HG03045 (cell line): ENCODE measurements at regions not wholly inside any gene's neighbourhood (a gene's known extent, or its start where the extent isn't known, plus 50 kb on each side); places are given as distances from the start of the nearest gene placed in this dataset.
"Not testable (repeated sequence)": the region's sequence is repeated elsewhere in the genome, so short reads cannot be mapped to it uniquely, and the experiment has no call there.

ENCODE experiments used
- ATAC-seq: cut with Tn5 transposase; IDR thresholded peaks from one replicate; pipeline ENCODE4 v1.9.1; 2021; ENCODE audit warnings: mild to moderate bottlenecking, moderate library complexity; ENCODE audit not compliant: unreplicated experiment

DNA sequence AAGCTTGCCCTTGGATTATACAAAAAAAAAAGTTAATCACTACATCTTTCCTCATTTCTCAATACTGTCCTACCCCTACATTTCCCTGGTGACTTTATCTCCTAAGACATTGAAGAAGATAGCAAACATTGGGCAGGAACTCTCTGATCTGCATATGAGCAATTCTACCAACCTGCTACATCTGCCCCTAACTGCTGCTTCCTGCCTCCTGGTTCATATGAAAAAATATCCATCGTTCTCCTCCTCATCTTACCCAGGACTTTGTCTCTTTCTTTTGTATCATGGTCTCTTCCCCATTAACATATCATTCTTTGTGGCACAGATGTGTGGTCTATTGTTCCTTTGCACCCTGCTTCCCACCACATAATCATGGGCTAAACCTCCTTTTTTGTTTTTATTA, 139.7 kb upstream of the PCGF5 start:
- ATAC-seq = no peak

- ATAC-seq = no peak
Measured at GRCh38 chr10:91082447-91082846, 138.0 kb upstream of the PCGF5 start.

GRCh38 chr10:91088300-91089140, 131.9 kb upstream of the PCGF5 start:
- no peak for ATAC-seq

GRCh38 chr10:91090761-91091529, 129.5 kb upstream of the PCGF5 start:
- no peak for ATAC-seq

- ATAC-seq = no peak
Measured at GRCh38 chr10:91091780-91092179, 128.7 kb upstream of the PCGF5 start.

GRCh38 chr10:91096274-91096673, 124.2 kb upstream of the PCGF5 start:
- ATAC-seq = no peak

DNA sequence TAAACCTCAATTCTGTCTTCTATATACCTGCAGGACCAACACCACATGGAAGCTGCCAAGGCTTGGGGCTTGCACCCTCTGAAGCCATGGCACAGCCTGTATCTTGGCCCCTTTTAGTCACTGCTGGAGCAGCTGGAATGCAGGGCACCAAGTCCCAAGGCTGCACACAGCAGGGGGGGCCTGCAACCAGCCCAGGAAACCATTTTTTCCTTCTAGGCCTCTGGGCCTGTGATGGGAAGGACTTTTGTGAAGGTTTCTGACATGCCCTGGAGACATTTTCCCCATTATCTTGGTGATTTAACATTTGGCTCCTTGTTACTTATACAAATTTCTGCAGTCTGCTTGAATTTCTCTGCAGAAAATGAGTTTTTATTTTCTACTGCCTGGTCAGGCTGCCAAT, 123.2 kb upstream of the PCGF5 start:
- ATAC-seq = no peak

GRCh38 chr10:91098021-91098420, 122.4 kb upstream of the PCGF5 start:
- not testable (repeated sequence) for ATAC-seq

DNA sequence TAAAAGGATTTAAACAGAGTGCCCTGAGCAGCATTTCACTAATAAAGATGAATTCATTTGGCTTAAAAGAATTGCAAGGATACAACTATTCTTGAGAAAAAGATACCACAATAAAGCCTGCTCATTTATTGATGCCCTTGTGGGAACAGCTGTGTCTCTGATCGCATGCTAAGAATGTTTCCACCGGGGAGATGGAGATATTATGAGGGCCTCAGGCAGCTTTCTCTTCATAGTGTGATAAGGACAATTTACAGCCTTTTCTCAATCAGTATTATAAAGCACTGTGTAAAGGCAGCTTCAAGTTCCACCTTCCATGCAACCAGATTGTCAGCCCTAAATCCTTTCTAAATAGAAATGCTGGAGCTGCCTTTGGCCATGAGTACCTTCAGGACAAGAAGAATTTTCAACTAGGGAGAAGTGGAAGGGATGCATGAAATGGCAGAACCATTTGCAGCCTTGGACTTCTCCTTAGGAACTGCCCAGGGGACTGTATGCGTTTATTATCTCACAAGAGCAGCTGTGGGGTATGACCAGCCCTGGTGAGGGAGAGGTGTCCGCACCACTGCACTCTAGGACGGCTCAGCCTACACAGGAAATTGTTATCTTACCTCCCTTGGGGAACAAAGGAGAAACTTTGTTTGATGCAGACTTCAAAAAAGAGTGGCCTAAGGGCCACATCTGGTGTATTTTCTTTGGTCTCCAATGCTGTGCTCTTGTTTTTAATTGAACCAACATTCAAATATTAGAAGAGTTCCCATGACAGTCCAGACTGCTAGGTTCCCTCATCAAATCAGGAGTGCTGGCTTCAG, 116.9 kb upstream of the PCGF5 start:
- no peak for ATAC-seq

DNA sequence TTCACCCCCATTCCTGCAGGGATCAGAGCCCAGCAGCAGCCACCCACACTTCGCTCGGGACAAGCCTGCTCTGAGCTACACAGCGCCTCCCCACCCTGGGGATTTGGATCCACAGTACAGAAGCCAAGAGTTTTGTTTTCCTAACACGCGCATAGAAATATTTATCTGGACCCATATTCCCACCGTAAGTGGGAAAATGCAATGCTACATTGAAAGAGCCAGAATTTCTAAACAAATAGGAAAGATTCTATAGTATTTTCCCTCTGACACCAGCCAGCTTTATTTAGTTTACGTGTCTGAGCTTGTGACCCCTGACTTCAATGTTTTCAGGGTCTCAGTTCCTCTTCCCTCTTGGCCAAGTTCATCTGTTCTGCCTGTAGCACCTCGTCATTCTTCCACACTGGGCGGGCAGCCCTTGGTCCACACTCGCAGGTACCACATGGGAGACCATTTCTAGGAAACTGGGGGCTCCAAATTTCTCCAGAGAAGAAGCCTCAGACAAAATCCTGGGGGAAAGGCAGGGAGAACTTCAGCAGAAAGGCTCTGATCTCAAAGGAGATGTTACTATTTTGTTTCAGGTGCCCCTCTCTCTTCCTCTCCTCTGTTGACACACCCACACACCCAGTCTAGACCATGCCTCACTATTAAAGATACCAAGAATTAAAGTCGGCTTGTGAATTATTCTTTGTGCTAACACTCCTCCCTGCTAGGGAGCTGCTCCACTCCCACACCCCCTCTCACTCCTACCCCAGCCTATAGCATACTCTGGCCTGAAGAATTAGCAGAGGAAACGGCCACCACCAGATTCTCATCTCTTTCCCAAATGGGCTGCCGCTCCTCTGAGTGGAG, 116.0 kb upstream of the PCGF5 start:
- no peak for ATAC-seq

GRCh38 chr10:91105269-91105668, 115.2 kb upstream of the PCGF5 start:
- ATAC-seq = no peak

DNA sequence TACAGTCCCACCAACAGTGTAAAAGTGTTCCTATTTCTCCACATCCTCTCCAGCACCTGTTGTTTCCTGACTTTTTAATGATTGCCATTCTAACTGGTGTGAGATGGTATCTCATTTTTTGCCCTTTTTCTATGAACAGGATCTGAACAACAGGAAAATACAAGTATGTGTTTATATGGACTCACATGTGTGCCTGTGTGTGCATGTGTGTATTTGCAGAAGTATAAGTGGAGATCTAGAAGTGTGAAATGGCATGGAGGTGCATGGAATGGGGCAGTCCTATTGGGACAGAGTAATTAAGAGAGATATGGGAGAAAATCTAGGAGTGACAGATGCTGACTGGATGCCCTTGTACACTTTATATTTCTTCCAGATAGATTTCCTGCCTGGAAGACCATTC, 111.6 kb upstream of the PCGF5 start:
- ATAC-seq = no peak

DNA sequence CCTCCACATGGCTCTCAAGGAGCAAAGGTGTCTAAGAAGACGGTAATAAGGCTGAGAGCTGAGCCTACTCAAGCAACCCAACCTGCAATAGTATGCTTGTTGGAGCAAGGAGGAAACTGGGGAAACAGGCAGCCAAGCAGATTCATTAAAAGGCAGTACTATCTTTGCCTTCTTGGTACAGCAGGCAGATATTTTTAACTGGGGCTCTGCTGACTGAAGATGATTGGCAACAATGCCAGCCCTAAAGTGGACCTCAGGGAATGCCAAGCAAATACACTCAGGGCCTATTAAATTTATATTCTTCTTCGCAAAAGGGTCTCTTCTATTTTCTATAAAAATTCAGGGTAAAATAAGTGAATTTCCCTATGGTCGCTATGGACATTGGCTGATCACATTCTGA, 109.4 kb upstream of the PCGF5 start:
- no peak for ATAC-seq

GRCh38 chr10:91115618-91116390, 104.7 kb upstream of the PCGF5 start:
- ATAC-seq = no peak

DNA sequence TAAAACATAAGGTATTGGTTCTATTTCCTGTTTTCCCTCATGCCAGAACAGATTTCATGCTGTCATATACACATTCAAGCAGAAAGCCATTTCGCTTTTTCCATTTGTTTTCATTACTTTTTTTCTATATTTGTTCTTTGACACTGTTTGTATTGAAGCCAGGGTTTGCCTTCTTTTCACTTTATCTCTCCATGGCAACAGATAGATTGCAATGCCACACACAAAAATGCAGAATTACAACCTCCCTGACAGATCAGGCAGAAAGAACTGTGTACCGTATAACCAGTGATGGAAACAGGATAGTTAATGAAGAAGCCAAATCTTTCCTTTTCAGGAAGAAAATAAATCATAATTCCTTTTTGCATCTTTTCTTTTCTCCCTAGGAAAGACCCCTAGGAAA, 103.0 kb upstream of the PCGF5 start:
- ATAC-seq = no peak

GRCh38 chr10:91120348-91120747, 100.1 kb upstream of the PCGF5 start:
- no peak for ATAC-seq

GRCh38 chr10:91123261-91123660, 97.2 kb upstream of the PCGF5 start:
- ATAC-seq = no peak

- no peak for ATAC-seq
Measured at GRCh38 chr10:91124016-91124415, 96.4 kb upstream of the PCGF5 start.

DNA sequence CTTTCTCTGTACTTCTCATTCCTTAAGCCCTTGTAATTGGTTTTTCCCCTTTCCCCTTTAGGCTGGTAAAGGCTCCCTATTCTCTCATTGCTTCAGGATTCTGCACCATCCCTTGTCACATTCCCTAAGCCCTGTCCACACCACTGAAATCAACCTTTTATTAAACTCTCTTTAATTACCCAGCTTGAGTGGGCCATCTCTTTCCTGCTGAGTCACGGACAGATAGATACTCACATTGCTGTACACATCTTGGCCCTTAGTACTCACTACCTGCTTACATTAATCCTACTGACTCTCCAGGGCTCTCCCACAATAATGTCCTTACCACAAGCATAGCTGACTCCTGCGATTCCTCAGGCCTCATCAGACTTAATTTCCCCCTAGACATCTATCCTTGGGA, 94.0 kb upstream of the PCGF5 start:
- no peak for ATAC-seq
